ENCODE measurements at regions not wholly inside any gene's neighbourhood (a gene's known extent, or its start where the extent isn't known, plus 50 kb on each side); places are given as distances from the start of the nearest gene placed in this dataset.

DNA sequence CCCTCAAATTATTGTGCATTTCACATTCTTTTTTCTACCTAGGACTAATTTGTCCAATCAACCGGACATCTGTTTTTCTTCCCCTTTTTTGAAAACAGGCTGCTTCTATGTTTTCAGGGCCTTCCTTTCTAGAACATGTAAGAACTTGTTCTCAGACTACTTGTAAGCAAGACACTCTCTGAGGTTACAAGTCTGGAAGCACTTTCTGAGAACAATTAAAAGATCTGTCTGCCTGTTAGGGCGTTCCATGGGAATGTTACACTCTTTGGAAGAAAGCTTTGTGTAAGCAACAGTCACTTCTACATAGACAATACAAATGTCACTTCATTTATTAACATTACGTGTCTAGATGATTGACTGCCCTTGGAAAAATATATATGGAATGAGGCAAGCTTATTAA is 50.9 kb upstream of the HSPB3 start:
- TF ChIP-seq CTCF (IDR thresholded peaks at IDR 0.05 in 4 of 5, conservative IDR thresholded peaks at IDR 0.05 in 1 of 5), result no peak
- TF ChIP-seq POLR2A (IDR thresholded peaks at IDR 0.05), result no peak

Data from gastrocnemius medialis (tissue), 4 donors.